ENCODE measurements at regions not wholly inside any gene's neighbourhood (a gene's known extent, or its start where the extent isn't known, plus 50 kb on each side); places are given as distances from the start of the nearest gene placed in this dataset.

- no peaks in the 10 kb centered on the region for H3F3A ChIP-seq (replicated peaks; ENCODE audit: insufficient read depth)
- no peaks in the 10 kb centered on the region for H3K9me3 ChIP-seq
- no peaks in the 10 kb centered on the region for H3K79me2 ChIP-seq (ENCODE audit: insufficient read depth)
- no peak overlapping the region for H3K4me2 ChIP-seq
- H3K9me2 ChIP-seq: no peaks in the 10 kb centered on the region
- TF ChIP-seq TAF1 (IDR thresholded peaks at IDR 0.05; ENCODE audit: borderline replicate concordance, low read depth, low read length): no peak
- DNase-seq: no peak
- H3K27me3 ChIP-seq (ENCODE audit: insufficient read depth): no peaks in the 10 kb centered on the region
- 46% methylated on average over 4 of the region's 4 CpGs for WGBS (ENCODE audit: low lambda C conversion rate)
- CTCF ChIA-PET: no interaction called here
- H3K4me3 ChIP-seq (ENCODE audit: low read depth in 2 of 2, low read length in 1 of 2): no peak overlapping the region
- H3K27ac ChIP-seq (ENCODE audit: low read depth in 2 of 2, low read length in 1 of 2): no peak overlapping the region
- POLR2A ChIA-PET: no interaction called here
- no peaks in the 10 kb centered on the region for H4K20me1 ChIP-seq (ENCODE audit: insufficient read depth)
- no peak overlapping the region for H3K9ac ChIP-seq
- no peaks in the 10 kb centered on the region for H3K4me1 ChIP-seq (ENCODE audit: control insufficient read depth in 1 of 2, insufficient read depth in 2 of 2, low read depth in 1 of 2, low read length in 1 of 2)
- no peaks in the 10 kb centered on the region for H3K36me3 ChIP-seq (replicated peaks in 1 of 2; ENCODE audit: control insufficient read depth in 1 of 2, insufficient read depth in 2 of 2, low read length in 1 of 2)
- H2AFZ ChIP-seq (ENCODE audit: low read depth): no peak overlapping the region
These were observed 107.7 kb upstream of the DTNBP1 start for GRCh38 chr6:15770347-15771143.

- no peak overlapping the region for H2AFZ ChIP-seq (ENCODE audit: low read depth)
- ChIA-PET POLR2A (no interaction called here), CTCF (no interaction called here)
- no peaks in the 10 kb centered on the region for H3K9me2 ChIP-seq
- H3F3A ChIP-seq (replicated peaks; ENCODE audit: insufficient read depth): no peaks in the 10 kb centered on the region
- H3K4me2 ChIP-seq: no peak overlapping the region
- no peak for DNase-seq
- H4K20me1 ChIP-seq (ENCODE audit: insufficient read depth): no peaks in the 10 kb centered on the region
- no peak overlapping the region for H3K4me3 ChIP-seq (ENCODE audit: low read depth in 2 of 2, low read length in 1 of 2)
- no peaks in the 10 kb centered on the region for H3K79me2 ChIP-seq (ENCODE audit: insufficient read depth)
- no peak overlapping the region for H3K9ac ChIP-seq
- H3K9me3 ChIP-seq: no peaks in the 10 kb centered on the region
- H3K36me3 ChIP-seq (replicated peaks in 1 of 2; ENCODE audit: control insufficient read depth in 1 of 2, insufficient read depth in 2 of 2, low read length in 1 of 2): no peaks in the 10 kb centered on the region
- H3K27ac ChIP-seq (ENCODE audit: low read depth in 2 of 2, low read length in 1 of 2): no peak overlapping the region
- 60% methylated on average over 5 of the region's 5 CpGs for WGBS (ENCODE audit: low lambda C conversion rate)
- TF ChIP-seq ELF1 (IDR thresholded peaks at IDR 0.05) (no peak), SMC3 (IDR thresholded peaks at IDR 0.05; ENCODE audit: low read depth, low read length) (no peak), USF2 (IDR thresholded peaks at IDR 0.05; ENCODE audit: borderline replicate concordance, low read depth, low read length) (no peak), CHD2 (IDR thresholded peaks at IDR 0.05; ENCODE audit: low read length, partially characterized antibody) (no peak), RXRA (IDR thresholded peaks at IDR 0.05; ENCODE audit: borderline replicate concordance, low read depth) (no peak), SIN3A (IDR thresholded peaks at IDR 0.05; ENCODE audit: borderline replicate concordance, low read depth, low read length) (no peak), REST (IDR thresholded peaks at IDR 0.05; ENCODE audit: low read depth, low read length) (no peak), POLR2AphosphoS5 (IDR thresholded peaks at IDR 0.05; ENCODE audit: low read depth, low read length) (no peak), RFX5 (IDR thresholded peaks at IDR 0.05; ENCODE audit: low read length) (no peak), EZH2phosphoT487 (IDR thresholded peaks at IDR 0.05; ENCODE audit: borderline replicate concordance, low read depth) (no peak), NFIC (IDR thresholded peaks at IDR 0.05; ENCODE audit: borderline replicate concordance) (no peak), USF1 (IDR thresholded peaks at IDR 0.05; ENCODE audit: borderline replicate concordance, low read depth) (no peak)
- no peaks in the 10 kb centered on the region for H3K27me3 ChIP-seq (ENCODE audit: insufficient read depth)
- no peaks in the 10 kb centered on the region for H3K4me1 ChIP-seq (ENCODE audit: control insufficient read depth in 1 of 2, insufficient read depth in 2 of 2, low read depth in 1 of 2, low read length in 1 of 2)
These were observed 106.7 kb upstream of the DTNBP1 start for GRCh38 chr6:15769511-15770018.
